GM18868 (cell line): ENCODE measurements at regions not wholly inside any gene's neighbourhood (a gene's known extent, or its start where the extent isn't known, plus 50 kb on each side); places are given as distances from the start of the nearest gene placed in this dataset.
"Not testable (repeated sequence)": the region's sequence is repeated elsewhere in the genome, so short reads cannot be mapped to it uniquely, and the experiment has no call there.

ENCODE experiments used
- ATAC-seq: cut with Tn5 transposase; IDR thresholded peaks from one replicate; pipeline ENCODE4 v1.9.1; 2021; ENCODE audit warnings: mild to moderate bottlenecking, moderate library complexity; ENCODE audit not compliant: unreplicated experiment

DNA sequence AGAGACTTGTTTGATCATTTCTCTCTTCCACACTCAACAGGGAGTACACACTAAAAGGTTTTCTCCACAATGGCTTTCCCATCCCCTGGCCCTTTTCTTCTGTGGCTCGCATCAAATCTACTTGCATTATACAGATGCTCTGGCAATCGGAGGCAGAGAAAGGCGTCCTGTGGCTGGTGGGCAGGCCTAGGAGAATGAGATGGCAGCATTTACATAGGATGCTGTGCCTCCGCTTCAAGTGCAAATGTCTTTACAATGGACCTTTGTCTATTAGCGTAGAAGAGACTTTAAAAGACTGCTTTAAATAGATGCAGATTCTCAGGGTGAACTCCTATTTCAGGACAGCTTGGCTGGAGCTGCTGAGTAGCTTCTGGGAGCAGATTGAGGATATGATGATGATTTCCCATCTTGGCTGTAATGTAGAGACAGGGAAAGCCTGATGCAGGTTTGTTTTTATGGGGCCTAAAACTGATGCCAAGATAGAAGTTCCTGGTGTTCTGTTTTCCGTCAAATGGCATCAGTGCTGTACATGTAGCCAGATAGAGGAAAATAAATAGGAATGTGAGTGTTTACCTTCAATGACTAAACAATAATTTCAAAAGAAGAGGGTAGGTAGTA is 423.4 kb downstream of the RND3 start:
- ATAC-seq: no peak

DNA sequence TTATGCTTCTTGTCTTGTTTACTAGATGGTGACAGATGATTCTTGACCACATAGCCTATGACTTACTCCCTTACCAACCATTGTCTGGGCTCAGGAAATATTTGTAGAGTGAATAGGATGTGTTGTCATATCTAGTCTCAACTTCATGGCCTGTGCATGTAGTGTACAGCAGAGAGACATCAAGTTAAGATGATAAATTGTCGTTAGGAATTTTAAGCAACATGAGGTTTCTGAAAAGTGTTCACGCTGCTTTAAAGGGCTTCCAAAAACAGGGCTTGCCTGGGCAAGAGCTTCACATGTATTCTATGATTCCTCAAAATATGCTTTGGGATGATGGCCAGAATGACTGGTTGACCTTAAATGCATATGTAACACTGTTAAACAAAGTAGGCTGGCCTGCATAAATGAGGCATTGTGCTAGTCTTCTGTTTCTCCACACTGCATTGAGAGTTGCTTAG is 424.0 kb downstream of the RND3 start:
- ATAC-seq: no peak

DNA sequence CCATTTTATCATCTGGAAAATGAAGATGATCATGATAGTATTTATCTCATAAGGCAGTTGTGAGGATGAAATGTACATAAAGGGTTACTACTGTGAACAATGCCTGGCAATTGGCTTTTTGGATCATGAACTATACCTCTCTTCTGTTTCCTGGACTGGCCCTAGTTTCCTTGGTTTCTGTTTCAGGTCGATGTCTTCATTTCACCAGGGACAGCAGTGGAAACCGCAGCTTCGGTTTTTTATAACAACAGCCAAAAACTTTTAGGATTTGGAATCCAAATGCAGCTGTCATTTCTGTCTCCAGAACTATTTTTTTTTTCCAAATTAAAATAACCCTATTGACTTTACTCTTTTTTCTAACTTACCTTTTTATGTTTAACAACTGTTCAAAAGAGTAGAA is 425.1 kb downstream of the RND3 start:
- ATAC-seq: no peak

DNA sequence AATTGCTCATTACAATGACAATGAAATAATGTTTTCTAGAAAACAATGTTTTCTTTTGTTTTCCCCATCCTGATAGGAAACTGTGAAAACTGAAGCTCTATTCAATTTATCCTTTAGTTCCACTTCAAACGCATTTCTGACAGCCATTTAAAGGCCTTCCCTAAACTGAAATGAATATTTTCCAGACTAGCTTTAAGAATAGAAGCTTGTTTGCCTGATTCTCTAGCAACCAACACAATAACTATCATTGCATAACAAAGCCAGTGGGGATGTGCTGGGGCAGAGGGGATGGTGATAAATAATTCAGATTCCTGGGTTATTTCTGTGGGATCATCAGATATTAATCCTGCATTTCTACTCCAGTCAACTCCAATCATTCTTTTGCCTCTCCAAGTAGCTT is 427.1 kb downstream of the RND3 start:
- no peak for ATAC-seq

DNA sequence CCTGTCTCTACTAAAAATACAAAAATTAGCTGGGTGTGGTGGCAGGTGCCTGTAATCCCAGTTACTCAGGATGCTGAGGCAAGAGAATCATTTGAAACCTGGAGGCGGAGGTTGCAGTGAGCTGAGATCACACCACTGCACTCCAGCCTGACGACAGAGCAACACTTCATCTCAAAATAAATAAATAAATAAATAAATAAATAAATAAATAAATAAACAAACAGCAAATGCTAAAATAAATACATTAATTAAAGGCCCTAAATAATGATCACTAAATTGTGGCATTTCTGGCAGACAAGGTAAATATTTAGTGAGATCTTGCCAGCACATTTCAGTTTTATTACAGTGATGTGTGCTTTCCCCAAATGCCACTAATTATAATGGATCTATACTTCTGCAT is 427.8 kb downstream of the RND3 start:
- not testable (repeated sequence) for ATAC-seq

DNA sequence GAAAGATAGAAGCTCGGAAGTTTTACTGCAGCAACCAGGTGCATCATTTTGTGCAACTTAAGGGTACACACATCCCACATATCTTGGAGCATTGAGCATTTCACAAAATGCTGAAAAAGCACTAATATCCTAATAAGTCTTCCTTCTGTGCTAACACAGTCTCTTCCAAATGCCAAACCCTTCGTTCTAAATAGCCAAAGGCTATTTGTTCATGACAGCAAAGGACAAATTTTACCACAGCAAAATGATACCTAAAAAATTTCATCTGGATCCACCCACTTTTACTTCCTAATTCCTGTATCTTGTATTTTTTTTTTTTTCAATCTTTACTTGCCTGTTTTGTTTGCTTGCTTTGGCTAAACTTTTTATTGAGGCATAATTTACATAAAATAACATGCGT is 435.0 kb downstream of the RND3 start:
- no peak for ATAC-seq

DNA sequence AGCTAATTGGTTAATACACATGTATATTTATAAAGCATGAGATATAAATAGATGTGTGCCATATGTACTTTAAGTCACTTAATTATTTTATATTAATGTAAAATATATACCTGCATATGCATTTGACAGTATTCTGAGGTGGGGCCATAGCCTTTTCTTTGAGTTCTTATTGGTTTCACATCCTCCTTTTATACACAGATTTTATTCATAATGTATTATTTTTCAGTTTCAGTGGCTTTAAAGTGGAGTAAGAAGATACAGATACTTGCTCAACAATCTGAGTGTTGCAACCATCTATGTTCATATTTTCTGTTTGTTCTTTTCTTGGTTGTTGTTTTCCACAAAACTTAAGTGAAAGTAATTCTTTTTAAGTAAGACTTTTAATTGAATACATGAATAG is 436.5 kb downstream of the RND3 start:
- peak; percentile 83 for ATAC-seq

DNA sequence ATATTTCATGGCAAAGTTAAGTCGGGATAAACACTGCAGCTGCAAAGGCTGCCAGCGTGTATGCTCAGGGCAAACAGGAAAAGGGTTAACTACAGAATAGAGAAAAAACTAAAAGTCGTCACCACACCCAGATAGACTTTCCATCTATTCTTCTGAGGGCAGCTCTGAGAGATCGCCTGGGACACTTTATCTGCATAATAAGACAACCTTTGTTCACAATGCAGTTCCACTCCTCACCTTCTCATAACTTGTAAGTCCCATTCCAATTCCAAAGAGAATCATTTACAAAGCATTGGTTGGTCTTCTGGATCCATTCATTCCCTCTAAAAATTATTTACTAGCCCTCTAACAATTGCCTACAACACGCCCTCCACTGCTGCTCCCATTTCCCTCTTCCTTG is 437.4 kb downstream of the RND3 start:
- no peak for ATAC-seq

DNA sequence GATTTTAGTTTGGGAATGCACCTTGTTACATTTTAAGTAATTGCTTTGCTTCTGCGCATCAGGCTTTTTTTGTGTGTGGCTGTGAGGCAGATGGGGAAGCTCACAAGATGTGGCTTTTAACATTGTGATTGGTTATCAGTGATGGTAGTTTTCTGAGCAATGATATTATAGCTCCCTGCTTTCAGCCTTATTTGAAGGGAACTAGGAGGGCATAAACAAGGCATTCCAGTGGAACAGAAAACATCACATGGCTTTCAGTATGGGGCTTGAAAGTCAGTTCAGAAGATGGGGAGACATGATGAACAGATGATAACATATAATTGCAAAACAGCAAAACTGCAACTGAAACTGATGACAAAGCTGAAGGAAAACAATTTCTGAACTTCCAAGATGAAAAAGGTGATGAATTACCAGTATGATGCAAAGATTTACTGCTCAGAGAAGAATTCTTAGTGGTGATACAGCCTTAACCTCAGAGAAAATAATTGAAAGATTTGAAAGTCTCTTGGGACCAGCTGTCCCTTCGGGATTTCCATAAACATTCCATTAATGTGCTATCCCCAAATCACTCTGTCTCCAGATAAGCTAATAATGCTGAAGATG is 439.7 kb downstream of the RND3 start:
- ATAC-seq: no peak

DNA sequence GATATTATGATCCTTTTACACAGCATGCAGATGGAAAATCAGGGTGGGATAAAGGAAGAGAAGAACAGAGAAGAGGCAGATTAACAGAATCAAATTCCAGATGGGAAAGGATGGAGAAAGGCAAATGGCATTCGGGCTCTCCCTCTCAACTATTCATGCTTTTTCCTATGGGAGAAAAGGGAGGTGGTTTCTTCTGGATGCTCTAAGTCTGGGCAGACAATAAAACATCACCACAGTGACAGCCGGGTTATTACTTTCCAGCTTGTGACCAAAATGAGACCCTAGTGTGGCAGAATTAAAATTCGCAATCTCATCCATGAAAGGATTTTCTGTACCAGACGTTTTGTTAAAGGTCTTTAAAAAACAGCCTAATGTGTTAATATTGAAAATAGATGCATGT is 440.7 kb downstream of the RND3 start:
- no peak for ATAC-seq

DNA sequence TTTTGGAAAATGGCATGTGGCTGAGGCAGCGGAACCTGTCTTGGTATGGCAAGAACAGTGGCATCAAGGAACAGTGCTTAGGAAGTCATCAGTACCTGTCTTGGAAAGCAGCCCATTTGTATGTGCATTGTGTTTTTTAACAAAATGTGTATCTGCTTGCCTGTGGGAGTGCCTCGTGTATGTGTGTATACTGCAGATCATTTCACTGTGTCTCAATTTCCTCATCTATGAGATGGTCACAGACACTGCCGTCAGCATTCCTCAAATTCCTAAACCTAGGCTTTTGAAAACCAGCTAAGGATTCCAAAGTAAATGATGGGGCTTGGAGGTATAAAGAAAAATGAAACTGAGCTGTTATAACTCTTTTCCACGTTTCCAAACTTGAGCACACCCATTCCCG is 441.3 kb downstream of the RND3 start:
- ATAC-seq: no peak

DNA sequence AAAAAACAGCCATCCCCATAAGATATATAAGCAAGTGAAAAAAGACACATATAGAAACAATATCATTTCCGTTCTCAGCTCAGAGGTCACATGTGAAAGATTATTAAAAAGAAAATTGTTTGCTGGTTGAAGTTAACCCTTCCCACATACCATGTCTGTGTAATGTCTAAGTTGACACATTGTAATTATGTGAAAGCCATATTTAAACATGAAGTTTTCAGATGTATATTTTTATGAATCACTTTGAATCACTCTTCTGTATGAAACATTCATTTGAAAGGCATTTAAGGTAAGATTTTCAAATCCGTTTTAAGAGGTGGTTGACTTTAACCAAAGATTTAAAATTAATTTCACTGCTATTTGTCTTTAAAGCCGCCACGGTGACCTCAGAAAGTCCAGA is 441.9 kb downstream of the RND3 start:
- ATAC-seq: no peak

DNA sequence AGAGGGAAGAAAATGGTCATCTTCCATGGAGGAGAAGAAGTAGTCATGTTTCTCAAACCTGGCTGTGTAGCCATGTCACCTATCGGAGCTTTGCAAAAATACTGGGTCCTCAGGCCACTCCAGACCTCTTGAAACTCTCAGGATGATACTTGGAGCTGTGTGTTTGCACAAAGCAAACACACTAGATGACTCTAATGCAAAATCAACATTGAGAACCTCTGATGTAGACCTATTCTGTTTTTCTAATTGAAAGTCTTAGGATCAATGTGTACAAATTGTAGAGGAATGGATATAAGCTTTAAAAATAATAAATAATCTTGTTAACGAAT is 444.3 kb downstream of the RND3 start:
- no peak for ATAC-seq

DNA sequence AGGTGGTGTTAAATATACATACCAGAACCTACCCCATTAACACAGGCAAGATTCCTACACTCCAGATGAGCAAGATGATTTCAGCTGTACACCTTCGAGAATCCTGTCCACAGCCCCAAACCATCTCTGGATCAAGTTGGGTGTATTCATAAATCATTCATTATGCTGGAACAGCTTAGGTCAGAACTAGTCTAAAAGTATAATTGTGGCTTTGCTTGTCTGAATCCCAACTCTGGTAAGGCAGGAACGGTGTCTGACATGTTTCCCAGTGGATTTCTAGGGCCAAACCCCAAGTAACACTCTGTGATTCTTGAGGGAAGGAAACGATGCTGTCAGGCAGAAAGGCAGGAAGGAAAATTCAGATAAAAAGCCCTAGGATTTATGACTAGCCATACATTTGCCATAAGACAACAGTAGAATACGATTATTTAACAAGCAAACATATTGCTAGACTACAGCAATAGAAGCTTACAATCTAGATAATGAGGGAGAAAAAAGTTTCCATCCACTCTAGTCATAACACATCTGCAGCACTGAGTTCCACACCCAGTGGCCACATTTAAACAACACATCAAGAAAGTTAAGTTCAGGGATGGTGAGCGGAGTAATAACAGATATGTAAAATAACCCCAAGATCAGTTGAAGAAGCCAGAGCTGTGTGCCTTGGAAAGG is 444.8 kb downstream of the RND3 start:
- no peak for ATAC-seq

DNA sequence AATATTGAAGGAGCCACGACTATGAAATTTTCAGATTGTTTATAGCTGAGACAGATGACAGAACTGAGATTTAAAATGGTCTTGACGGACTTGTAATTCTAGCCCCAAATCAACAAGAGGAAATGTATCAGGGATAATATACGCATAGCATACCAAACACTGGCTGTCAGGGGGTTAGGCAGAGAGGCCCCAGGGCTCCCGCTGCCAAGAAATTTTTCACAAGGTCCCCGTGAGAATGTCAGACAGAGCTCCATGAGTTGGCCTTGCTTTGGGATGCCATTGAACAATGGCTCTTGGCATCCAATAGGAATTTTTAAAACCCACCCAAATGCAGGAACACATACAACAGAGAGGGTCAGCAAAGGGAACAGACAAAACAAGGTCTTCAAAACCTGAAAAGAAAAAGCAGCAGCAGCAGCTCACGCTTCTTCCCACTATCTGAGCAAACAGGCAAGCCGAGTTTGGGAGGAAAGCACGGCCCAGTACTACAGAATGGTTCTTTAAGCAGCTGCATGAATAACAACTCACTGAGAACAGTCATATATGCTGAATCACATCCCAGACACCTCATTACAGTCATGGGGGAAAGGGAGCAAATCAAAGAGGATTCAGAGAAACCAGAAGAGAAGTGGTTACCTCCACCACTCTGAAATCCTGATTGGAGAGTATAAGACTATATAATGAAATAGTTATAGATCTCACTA is 445.6 kb downstream of the RND3 start:
- no peak for ATAC-seq

DNA sequence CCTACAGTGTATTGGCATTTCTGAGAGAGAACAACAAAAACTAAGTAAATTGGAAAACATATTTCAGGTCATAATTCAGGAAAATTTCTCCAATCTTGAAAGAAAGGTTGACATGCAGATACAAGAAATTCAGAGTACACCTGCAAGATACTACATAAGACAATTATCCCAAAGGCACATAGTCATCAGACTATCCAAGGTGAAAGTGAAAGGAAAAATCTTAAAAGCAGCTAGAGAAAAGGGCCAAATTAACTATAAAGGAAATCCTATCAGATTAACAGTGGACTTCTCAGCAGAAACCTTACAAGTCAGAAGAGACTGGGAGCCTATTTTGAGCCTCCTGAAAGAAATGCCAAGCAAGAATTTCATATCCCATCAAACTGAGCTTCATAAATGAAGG is 449.0 kb upstream of the MMADHC start:
- no peak for ATAC-seq

DNA sequence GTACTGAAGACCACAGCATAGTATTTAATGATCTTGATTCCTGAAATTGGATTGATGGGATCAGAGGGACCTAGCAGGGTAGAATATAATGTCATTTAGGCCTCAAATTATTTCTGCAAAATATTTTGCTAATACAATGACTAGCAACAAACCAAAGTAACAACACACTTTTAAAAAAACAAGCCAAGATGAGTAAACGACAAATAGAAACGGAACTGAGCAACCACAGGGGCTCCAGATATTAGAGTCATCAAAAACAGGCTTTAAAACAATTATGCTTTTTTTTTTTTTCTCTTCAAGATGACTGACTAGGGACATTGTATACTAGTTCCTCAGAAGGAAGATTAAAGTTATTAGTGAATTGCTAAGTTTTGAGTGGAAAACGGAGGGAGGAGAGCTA is 447.1 kb upstream of the MMADHC start:
- no peak for ATAC-seq

DNA sequence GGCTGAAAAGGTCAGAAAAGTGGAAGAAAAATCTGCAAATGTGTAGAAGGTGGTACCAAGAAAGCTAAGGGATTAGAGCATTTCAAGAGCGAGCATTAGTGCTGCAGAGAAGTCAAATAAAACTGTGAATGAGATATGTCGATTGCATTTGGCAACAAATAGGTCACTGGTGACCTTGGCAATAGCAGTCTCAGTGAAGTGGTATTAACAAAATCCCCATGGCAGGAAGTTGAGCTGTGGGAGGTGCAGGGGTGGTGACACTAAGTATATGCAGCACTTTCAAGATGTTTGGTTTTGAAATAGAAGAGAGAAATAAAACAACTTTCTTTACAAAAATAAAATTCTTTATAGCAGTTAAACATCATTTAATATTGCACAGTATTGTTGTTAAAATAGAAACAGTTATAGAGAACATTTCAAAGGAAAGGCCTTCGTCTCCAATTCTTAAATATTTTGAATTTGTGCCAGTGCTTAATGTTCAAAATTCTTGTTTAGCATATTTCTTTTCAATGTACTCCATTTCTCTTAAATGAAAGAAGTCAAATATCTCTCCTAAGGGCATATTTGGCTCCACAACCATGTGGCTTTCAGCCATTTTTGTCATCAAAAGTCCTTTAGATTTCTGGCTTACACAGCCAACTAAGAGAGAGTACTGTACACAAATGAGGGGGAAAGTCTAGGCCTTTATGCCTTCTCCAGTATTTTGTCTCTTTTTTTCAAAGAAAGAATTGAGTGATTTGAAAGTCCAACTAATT is 443.0 kb upstream of the MMADHC start:
- no peak for ATAC-seq

DNA sequence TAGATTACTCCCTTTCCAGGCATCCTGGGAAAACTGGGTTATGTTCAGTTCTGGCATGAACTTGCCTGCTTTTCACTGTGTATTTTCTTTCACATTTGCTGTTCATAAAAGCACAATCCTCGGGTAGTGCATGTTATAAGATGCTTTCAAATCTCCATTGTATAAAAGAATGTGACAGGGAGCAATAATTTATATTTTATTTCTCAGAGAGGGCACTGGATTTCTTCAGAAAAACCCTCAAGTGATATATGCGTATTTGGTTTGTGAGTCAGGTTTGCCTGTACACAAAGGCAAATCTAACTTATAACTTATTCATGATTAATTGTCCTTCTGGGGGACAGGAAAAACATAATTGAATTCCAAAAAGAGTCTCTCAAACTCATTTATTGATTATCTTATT is 440.7 kb upstream of the MMADHC start:
- no peak for ATAC-seq

DNA sequence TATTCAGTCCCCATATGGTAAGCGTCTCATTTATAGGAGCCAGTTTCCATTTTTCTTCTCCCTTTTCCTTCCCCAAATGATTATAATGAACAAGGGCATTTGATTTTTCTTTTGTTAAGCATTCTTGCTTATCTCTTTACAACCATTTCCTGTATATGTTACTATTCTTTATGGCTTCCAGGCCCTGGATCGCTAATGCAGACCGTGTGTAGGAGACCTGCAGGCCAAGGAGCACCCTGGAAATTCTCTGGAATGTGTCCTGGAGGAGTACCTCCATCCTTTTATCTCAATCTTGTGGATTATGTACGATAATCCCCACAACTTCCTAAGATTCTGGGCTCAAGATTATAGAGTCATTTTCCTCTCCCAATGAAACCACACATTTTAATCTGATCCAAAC is 439.6 kb upstream of the MMADHC start:
- ATAC-seq: no peak

DNA sequence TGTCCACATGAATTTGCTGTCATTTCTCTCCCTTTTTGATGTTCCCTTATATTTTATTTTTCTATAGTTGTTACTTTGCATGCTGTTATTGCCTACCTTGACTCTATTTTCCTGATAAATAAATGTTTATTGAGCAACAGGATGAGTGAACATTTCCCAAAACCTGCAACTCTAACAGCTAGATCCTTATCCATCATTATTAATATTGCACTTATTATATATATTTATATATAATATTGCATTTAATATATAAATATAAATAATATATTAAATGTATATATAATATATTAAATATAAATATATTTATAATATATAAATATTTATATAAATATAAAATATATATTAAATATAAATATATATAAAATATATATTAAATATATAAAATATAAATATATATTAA is 436.1 kb upstream of the MMADHC start:
- ATAC-seq: no peak
